SK-N-SH (cell line): ENCODE measurements at regions not wholly inside any gene's neighbourhood (a gene's known extent, or its start where the extent isn't known, plus 50 kb on each side); places are given as distances from the start of the nearest gene placed in this dataset.

Source experiments
- CTCF ChIA-PET: fragments of 300-600, 350-600 bp; formaldehyde crosslinking; extraction: SDS; loops from one replicate; lab custom pipeline; 2021; lab: Yijun Ruan, JAX
- POLR2A ChIA-PET: fragments of 350-600 bp; sonication (Branson Sonifier 250); formaldehyde crosslinking; extraction: SDS; loops from one replicate; lab custom pipeline; 2020; ENCODE audit warnings: antibody characterized with exemption, inconsistent platforms; lab: Yijun Ruan, JAX
- DNase-seq: peaks from one replicate; pipeline ENCODE4 v3.0.0; 2012
- H2AFZ ChIP-seq: fragments of 200-600 bp; sonication (generic); 2 replicates; pipeline ENCODE4 v1.8.1; 2016; ENCODE audit warnings: antibody characterized with exemption, mild to moderate bottlenecking, low read depth
- H3F3A ChIP-seq: fragments of 200-600 bp; sonication (generic); replicated peaks from 2 replicates; pipeline ENCODE3; 2016; ENCODE audit warnings: antibody characterized with exemption, mild to moderate bottlenecking; ENCODE audit not compliant: insufficient read depth
- H3K27ac ChIP-seq, 2 experiments: fragments of 200-500 bp in 1 of 2; fragments of 200-600 bp in 1 of 2; sonication (Bioruptor generic) in 1 of 2; sonication (generic), shearing (Covaris generic) in 1 of 2; 2 replicates each; pipeline versions ENCODE4 v1.5.1 to v1.6.1; 2014 to 2016; ENCODE audit warnings: low read depth in 2 of 2, inconsistent platforms in 1 of 2, low read length in 1 of 2, mild to moderate bottlenecking in 1 of 2, mixed read lengths in 1 of 2
- H3K27me3 ChIP-seq: fragments of 200-600 bp; sonication (generic), shearing (Covaris generic); 2 replicates; pipeline ENCODE4 v1.6.1; 2016; ENCODE audit warnings: mixed run types; ENCODE audit not compliant: insufficient read depth
- H3K36me3 ChIP-seq, 2 experiments: fragments of 200-500 bp in 1 of 2; fragments of 200-600 bp in 1 of 2; sonication (Bioruptor generic) in 1 of 2; sonication (generic) in 1 of 2; replicated peaks in 1 of 2; 2 replicates each; pipeline versions ENCODE3 to v1.5.1; 2014 to 2016; ENCODE audit warnings: low read length in 1 of 2, mild to moderate bottlenecking in 1 of 2; ENCODE audit not compliant: insufficient read depth in 2 of 2, control insufficient read depth in 1 of 2
- H3K4me1 ChIP-seq, 2 experiments: fragments of 200-500 bp in 1 of 2; fragments of 200-600 bp in 1 of 2; sonication (Bioruptor generic) in 1 of 2; sonication (generic), shearing (Covaris generic) in 1 of 2; 2 replicates each; pipeline versions ENCODE4 v1.5.1 to v1.6.1; 2014 to 2016; ENCODE audit warnings: low read depth in 1 of 2, low read length in 1 of 2, mixed run types in 1 of 2; ENCODE audit not compliant: insufficient read depth in 2 of 2, control insufficient read depth in 1 of 2
- H3K4me2 ChIP-seq: fragments of 200-600 bp; sonication (generic), shearing (Covaris generic); 2 replicates; pipeline ENCODE4 v1.6.1; 2017; ENCODE audit warnings: mixed run types
- H3K4me3 ChIP-seq, 2 experiments: fragments of 200-500 bp in 1 of 2; fragments of 200-600 bp in 1 of 2; sonication (Bioruptor generic) in 1 of 2; sonication (generic), shearing (Covaris generic) in 1 of 2; 2 replicates each; pipeline versions ENCODE4 v1.5.1 to v1.8.1; 2014 to 2016; ENCODE audit warnings: low read depth in 2 of 2, inconsistent platforms in 1 of 2, low read length in 1 of 2, mild to moderate bottlenecking in 1 of 2, mixed read lengths in 1 of 2, moderate library complexity in 1 of 2
- H3K79me2 ChIP-seq: fragments of 200-600 bp; sonication (generic); 2 replicates; pipeline ENCODE4 v1.8.1; 2017; ENCODE audit warnings: mild to moderate bottlenecking; ENCODE audit not compliant: insufficient read depth
- H3K9ac ChIP-seq: fragments of 200-600 bp; sonication (generic); 2 replicates; pipeline ENCODE4 v1.6.1; 2017; ENCODE audit warnings: mixed run types
- H3K9me2 ChIP-seq: fragments of 200-600 bp; sonication (generic); 2 replicates; pipeline ENCODE4 v1.6.1; 2017; ENCODE audit warnings: mixed run types
- H3K9me3 ChIP-seq: fragments of 200-600 bp; sonication (generic); 2 replicates; pipeline ENCODE4 v1.6.1; 2017; ENCODE audit warnings: mixed run types, mild to moderate bottlenecking, moderate library complexity
- H4K20me1 ChIP-seq: fragments of 200-600 bp; sonication (generic); 2 replicates; pipeline ENCODE4 v1.6.1; 2017; ENCODE audit warnings: mild to moderate bottlenecking, mixed run types; ENCODE audit not compliant: insufficient read depth
- CHD2 ChIP-seq: fragments of 150-350 bp; IDR thresholded peaks from 2 replicates; pipeline ENCODE4 v1.6.1; 2018; ENCODE audit warnings: low read length; ENCODE audit not compliant: partially characterized antibody
- CTCF ChIP-seq: fragments of 200-600 bp; sonication (generic); IDR thresholded peaks from 2 replicates; pipeline ENCODE4 v1.6.1; 2017; ENCODE audit warnings: antibody characterized with exemption, mild to moderate bottlenecking, moderate library complexity
- FOXJ3 ChIP-seq: sonication (generic); formaldehyde crosslinking; IDR thresholded peaks from 2 replicates; pipeline ENCODE4 v1.5.1; 2020; ENCODE audit warnings: mild to moderate bottlenecking, missing genetic modification reagents
- GABPA ChIP-seq: IDR thresholded peaks from 2 replicates; pipeline ENCODE4 v1.4.0; 2012; ENCODE audit warnings: low read depth, mild to moderate bottlenecking
- JUND ChIP-seq: IDR thresholded peaks from 2 replicates; pipeline ENCODE4 v1.4.0; 2012
- MAX ChIP-seq: IDR thresholded peaks from 2 replicates; pipeline ENCODE4 v1.4.0; 2012; ENCODE audit warnings: low read depth
- MEF2A ChIP-seq: IDR thresholded peaks from 2 replicates; pipeline ENCODE4 v1.4.0; 2012; ENCODE audit warnings: low read depth, borderline replicate concordance
- NFIC ChIP-seq: IDR thresholded peaks from 2 replicates; pipeline ENCODE4 v1.4.0; 2012; ENCODE audit warnings: borderline replicate concordance
- NRF1 ChIP-seq: IDR thresholded peaks from 2 replicates; pipeline ENCODE4 v1.6.1; 2012; ENCODE audit warnings: low read depth, mild to moderate bottlenecking, low read length
- POLR2AphosphoS5 ChIP-seq: IDR thresholded peaks from 2 replicates; pipeline ENCODE4 v1.6.1; 2012; ENCODE audit warnings: low read depth, low read length
- RCOR1 ChIP-seq: fragments of 150-350 bp; IDR thresholded peaks from 2 replicates; pipeline ENCODE4 v1.6.1; 2017; ENCODE audit warnings: antibody characterized with exemption, low read length
- RXRA ChIP-seq: IDR thresholded peaks from 2 replicates; pipeline ENCODE4 v1.4.0; 2012; ENCODE audit warnings: low read depth, mild to moderate bottlenecking, borderline replicate concordance
- USF1 ChIP-seq: IDR thresholded peaks from 2 replicates; pipeline ENCODE4 v1.4.0; 2012; ENCODE audit warnings: low read depth, borderline replicate concordance
- TF ChIP-seq, protein P1 (sequence below): IDR thresholded peaks from 2 replicates; pipeline ENCODE4 v1.6.1; 2012; ENCODE audit warnings: mild to moderate bottlenecking, low read depth, low read length, moderate library complexity

DNA sequence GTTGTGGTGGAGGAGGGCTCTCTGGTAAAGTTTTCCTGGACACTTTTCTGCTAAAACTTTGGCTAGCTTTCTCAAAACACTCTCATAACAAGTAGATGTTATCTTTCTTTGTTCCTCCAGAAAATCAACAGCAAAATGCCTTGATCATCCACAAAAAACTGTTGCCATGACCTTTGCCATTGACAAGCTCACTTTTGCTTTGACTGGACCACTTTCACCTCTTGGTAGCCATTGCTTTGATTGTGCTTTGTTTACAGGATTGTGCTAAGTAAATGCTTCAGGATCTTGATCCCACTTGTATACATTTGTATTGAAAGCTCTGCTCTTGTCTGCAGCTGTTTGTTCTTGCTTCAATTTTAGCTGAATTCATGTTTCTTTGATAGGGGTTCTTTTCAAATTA, 143.9 kb upstream of the NR3C1 start:
- Histone ChIP-seq H3K36me3 (no peaks in the 10 kb centered on the region), H2AFZ (no peak overlapping the region), H3K27me3 (no peaks in the 10 kb centered on the region), H3K9me3 (no peaks in the 10 kb centered on the region), H3K27ac (no peak overlapping the region), H3K4me2 (no peak overlapping the region), H3F3A (peaks cover 36% of the 10 kb centered on the region), H3K9ac (no peak overlapping the region), H3K79me2 (no peaks in the 10 kb centered on the region), H3K4me1 (peaks cover 0 to 35% of the 10 kb centered on the region in 2 experiments; a peak in 3 of 4 replicates), H4K20me1 (no peaks in the 10 kb centered on the region), H3K4me3 (no peak overlapping the region), H3K9me2 (no peaks in the 10 kb centered on the region)
- CTCF ChIA-PET, result no interaction called here
- TF ChIP-seq POLR2AphosphoS5, result no peak
- TF ChIP-seq, protein P1, sequence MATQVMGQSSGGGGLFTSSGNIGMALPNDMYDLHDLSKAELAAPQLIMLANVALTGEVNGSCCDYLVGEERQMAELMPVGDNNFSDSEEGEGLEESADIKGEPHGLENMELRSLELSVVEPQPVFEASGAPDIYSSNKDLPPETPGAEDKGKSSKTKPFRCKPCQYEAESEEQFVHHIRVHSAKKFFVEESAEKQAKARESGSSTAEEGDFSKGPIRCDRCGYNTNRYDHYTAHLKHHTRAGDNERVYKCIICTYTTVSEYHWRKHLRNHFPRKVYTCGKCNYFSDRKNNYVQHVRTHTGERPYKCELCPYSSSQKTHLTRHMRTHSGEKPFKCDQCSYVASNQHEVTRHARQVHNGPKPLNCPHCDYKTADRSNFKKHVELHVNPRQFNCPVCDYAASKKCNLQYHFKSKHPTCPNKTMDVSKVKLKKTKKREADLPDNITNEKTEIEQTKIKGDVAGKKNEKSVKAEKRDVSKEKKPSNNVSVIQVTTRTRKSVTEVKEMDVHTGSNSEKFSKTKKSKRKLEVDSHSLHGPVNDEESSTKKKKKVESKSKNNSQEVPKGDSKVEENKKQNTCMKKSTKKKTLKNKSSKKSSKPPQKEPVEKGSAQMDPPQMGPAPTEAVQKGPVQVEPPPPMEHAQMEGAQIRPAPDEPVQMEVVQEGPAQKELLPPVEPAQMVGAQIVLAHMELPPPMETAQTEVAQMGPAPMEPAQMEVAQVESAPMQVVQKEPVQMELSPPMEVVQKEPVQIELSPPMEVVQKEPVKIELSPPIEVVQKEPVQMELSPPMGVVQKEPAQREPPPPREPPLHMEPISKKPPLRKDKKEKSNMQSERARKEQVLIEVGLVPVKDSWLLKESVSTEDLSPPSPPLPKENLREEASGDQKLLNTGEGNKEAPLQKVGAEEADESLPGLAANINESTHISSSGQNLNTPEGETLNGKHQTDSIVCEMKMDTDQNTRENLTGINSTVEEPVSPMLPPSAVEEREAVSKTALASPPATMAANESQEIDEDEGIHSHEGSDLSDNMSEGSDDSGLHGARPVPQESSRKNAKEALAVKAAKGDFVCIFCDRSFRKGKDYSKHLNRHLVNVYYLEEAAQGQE, result no peak
- no peak for TF ChIP-seq USF1
- TF ChIP-seq CHD2, result no peak
- TF ChIP-seq FOXJ3 (CRISPR knock-in tag), result no peak
- TF ChIP-seq JUND, result no peak
- no peak for TF ChIP-seq NRF1
- TF ChIP-seq RCOR1, result no peak
- TF ChIP-seq NFIC, result no peak
- no peak for TF ChIP-seq MEF2A
- no peak for TF ChIP-seq CTCF
- TF ChIP-seq GABPA, result no peak
- TF ChIP-seq MAX, result no peak
- POLR2A ChIA-PET, result no interaction called here
- DNase-seq, result no peak

DNA sequence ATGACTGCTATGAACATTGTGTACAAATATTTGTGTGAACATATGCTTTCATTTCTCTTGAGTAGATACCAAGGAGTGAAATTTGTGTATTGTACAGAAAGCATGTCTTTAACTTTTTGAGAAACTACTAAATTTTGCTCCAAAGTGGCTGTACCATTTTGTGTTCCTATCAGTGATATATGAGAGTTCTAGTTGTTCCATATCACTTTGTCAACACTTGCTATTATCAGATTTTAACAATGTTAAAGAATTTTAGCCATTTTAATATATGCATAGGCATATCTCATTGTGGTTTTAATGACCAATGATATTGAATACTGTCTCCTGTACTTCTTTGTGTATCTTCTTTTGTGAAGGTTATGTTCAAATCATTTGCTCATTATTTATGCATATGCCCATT, 142.9 kb upstream of the NR3C1 start:
- Histone ChIP-seq H2AFZ (no peak overlapping the region), H4K20me1 (no peaks in the 10 kb centered on the region), H3K27ac (no peak overlapping the region), H3K9me2 (no peaks in the 10 kb centered on the region), H3K4me3 (no peak overlapping the region), H3K4me1 (peaks cover 0 to 29% of the 10 kb centered on the region in 2 experiments; a peak in 2 of 4 replicates), H3K36me3 (no peaks in the 10 kb centered on the region), H3K9me3 (no peaks in the 10 kb centered on the region), H3K79me2 (no peaks in the 10 kb centered on the region), H3K27me3 (no peaks in the 10 kb centered on the region), H3K4me2 (no peak overlapping the region), H3F3A (peaks cover 32% of the 10 kb centered on the region), H3K9ac (no peak overlapping the region)
- DNase-seq, result no peak
- ChIA-PET POLR2A (no interaction called here), CTCF (interaction anchor here (0.7 kb wide), 1 partner anchor 16 kb away, joined by 4 read pairs; no protein-coding TSS in a partner anchor)
- TF ChIP-seq RXRA, result no peak
- no peak for TF ChIP-seq MAX
- TF ChIP-seq FOXJ3 (CRISPR knock-in tag), result no peak
- TF ChIP-seq GABPA, result no peak
